NCI-H1694 treated with DMSO at 0.1 percent for 48 hours (cell line): ENCODE measurements at regions not wholly inside any gene's neighbourhood (a gene's known extent, or its start where the extent isn't known, plus 50 kb on each side); places are given as distances from the start of the nearest gene placed in this dataset.

Experiments
- DNase-seq: peaks from one replicate; lab custom pipeline; 2025; lab: John Stamatoyannopoulos, UW

DNA sequence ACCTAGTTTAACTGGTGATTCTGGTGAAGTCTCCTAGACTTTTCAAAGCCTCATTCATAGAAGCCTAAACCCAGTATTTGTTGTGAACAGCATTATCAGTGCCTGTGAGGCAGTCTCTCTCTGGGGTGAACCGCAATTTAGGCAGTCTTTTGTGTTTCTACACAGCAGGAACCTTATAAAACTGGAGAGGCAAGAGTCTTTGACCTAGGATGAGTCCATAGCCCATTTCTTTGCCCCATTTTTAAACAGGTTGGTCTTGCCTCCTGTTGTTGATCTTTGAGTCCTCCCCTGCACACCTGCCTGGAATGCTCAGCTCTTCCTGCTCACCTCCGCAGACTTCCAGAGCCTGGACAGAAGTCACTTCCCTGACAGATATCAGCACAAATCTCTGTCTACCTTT lies 51.2 kb upstream of the NRP1 start:
- DNase-seq: no peak

GRCh38 chr10:33385015-33385414 lies 50.5 kb upstream of the NRP1 start:
- no peak for DNase-seq
